Keratinocyte (primary cell): ENCODE measurements at regions not wholly inside any gene's neighbourhood (a gene's known extent, or its start where the extent isn't known, plus 50 kb on each side); places are given as distances from the start of the nearest gene placed in this dataset.

Experiments used
- DNase-seq: peaks from one replicate; pipeline ENCODE4 v3.0.0-alpha.2; 2011; ENCODE audit warnings: low read depth, missing footprints, low spot score
- FAIRE-seq: peaks from 2 replicates; lab custom pipeline; 2011; peaks lifted over from hg19 to GRCh38; lab: Jason Lieb, UNC
- H2AFZ ChIP-seq: 2 replicates; pipeline ENCODE4 v1.6.0; 2012; ENCODE audit warnings: low read length, control low read depth, inconsistent platforms; ENCODE audit not compliant: control insufficient read depth
- H3K27ac ChIP-seq: 2 replicates; pipeline ENCODE4 v1.5.1; 2011; ENCODE audit warnings: low read length; ENCODE audit not compliant: control insufficient read depth, insufficient read depth
- H3K27me3 ChIP-seq: 3 replicates; pipeline ENCODE4 v1.6.0; 2011; ENCODE audit warnings: low read length; ENCODE audit not compliant: control insufficient read depth, insufficient read depth; ENCODE audit errors: extremely low read depth
- H3K36me3 ChIP-seq, 2 experiments: 2 replicates in 1 of 2; 3 replicates in 1 of 2; pipeline ENCODE4 v1.5.1; 2011; ENCODE audit warnings: low read length in 2 of 2, mild to moderate bottlenecking in 1 of 2; ENCODE audit not compliant: control insufficient read depth in 2 of 2, insufficient read depth in 2 of 2; ENCODE audit errors: extremely low read depth in 1 of 2
- H3K4me1 ChIP-seq: 3 replicates; pipeline ENCODE4 v1.5.1; 2011; ENCODE audit warnings: low read length; ENCODE audit not compliant: control insufficient read depth, insufficient read depth; ENCODE audit errors: extremely low read depth
- H3K4me2 ChIP-seq: 3 replicates; pipeline ENCODE4 v1.6.0; 2011; ENCODE audit warnings: low read depth, low read length; ENCODE audit not compliant: control insufficient read depth, insufficient read depth; ENCODE audit errors: extremely low read depth
- H3K4me3 ChIP-seq, 3 experiments: fragments of 200-600 bp in 1 of 3; sonication (generic) in 1 of 3; 2 replicates in 2 of 3; 3 replicates in 1 of 3; pipeline ENCODE4 v1.5.1; 2011 to 2016; ENCODE audit warnings: low read length in 3 of 3, mild to moderate bottlenecking in 3 of 3, control low read depth in 2 of 3, inconsistent platforms in 1 of 3, low read depth in 1 of 3, mixed read lengths in 1 of 3, mixed run types in 1 of 3, moderate library complexity in 1 of 3; ENCODE audit not compliant: control insufficient read depth in 2 of 3, insufficient read depth in 2 of 3; ENCODE audit errors: extremely low read depth in 1 of 3
- H3K79me2 ChIP-seq: 2 replicates; pipeline ENCODE4 v1.6.0; 2012; ENCODE audit warnings: low read length; ENCODE audit not compliant: control insufficient read depth, insufficient read depth
- H3K9ac ChIP-seq: 3 replicates; pipeline ENCODE4 v1.6.0; 2011; ENCODE audit warnings: low read length; ENCODE audit not compliant: control insufficient read depth, insufficient read depth; ENCODE audit errors: extremely low read depth
- H3K9me1 ChIP-seq: 3 replicates; pipeline ENCODE4 v1.6.0; 2011; ENCODE audit warnings: low read length; ENCODE audit not compliant: control insufficient read depth, insufficient read depth; ENCODE audit errors: extremely low read depth
- H3K9me3 ChIP-seq: 2 replicates; pipeline ENCODE4 v1.5.1; 2012; ENCODE audit warnings: low read depth, low read length; ENCODE audit not compliant: control insufficient read depth
- H4K20me1 ChIP-seq: 3 replicates; pipeline ENCODE4 v1.6.0; 2011; ENCODE audit warnings: low read length; ENCODE audit not compliant: control insufficient read depth, insufficient read depth; ENCODE audit errors: extremely low read depth
- CTCF ChIP-seq, 3 experiments: IDR thresholded peaks in 1 of 3; conservative IDR thresholded peaks in 1 of 3; optimal IDR thresholded peaks in 1 of 3; 2 replicates in 2 of 3; 3 replicates in 1 of 3; pipeline versions ENCODE3 to v1.5.1; 2011; ENCODE audit warnings: low read length in 3 of 3, mild to moderate bottlenecking in 3 of 3, moderate library complexity in 2 of 3, control low read depth in 1 of 3, inconsistent platforms in 1 of 3; ENCODE audit not compliant: insufficient read depth in 2 of 3; ENCODE audit errors: extremely low read depth in 1 of 3
- EZH2 ChIP-seq: IDR thresholded peaks from one replicate; pipeline ENCODE4 v1.6.1; 2012; ENCODE audit warnings: inconsistent platforms, mild to moderate bottlenecking, low read length, moderate library complexity
- dilution Hi-C: fragments of 300-500 bp; cut with MboI; formaldehyde crosslinking; loops from one replicate; pipeline ENCODE4 v1.7.0; 2020; ENCODE audit warnings: low sequenced_read_pairs; ENCODE audit not compliant: extremely low pct_ligation_motif_present

DNA sequence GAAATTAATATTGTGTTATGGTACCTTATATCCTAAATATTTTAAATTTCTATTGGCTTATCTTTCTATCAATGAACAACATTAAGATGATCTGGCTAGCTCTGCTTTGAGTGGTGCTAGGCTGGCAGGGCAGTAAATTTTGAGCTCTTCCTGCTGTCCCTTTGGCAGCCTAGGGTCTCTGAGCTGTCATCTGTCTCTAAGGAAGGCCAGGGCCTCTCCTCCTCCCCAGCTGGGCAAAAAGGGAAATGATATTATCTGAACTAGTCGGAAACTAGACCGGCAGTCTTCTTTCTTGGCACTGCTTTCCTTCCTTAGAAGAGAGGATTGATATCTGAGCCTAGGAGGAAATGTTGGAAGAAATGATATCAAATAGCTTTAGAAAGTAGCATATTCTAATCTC is 176.7 kb upstream of the BTBD3 start:
- no peaks in the 10 kb centered on the region for H3K4me1 ChIP-seq
- H3K79me2 ChIP-seq = no peaks in the 10 kb centered on the region
- no peaks in the 10 kb centered on the region for H3K9me1 ChIP-seq
- H4K20me1 ChIP-seq = no peaks in the 10 kb centered on the region
- dilution Hi-C loops = no loop called here
- no peaks in the 10 kb centered on the region for H3K27me3 ChIP-seq
- FAIRE-seq = no peak
- TF ChIP-seq CTCF (optimal IDR thresholded peaks at IDR 0.05 in 1 of 3, IDR thresholded peaks at IDR 0.05 in 1 of 3, conservative IDR thresholded peaks at IDR 0.05 in 1 of 3; ENCODE audit: extremely low read depth in 1 of 3, insufficient read depth in 2 of 3, low read length in 3 of 3) (no peak), EZH2 (no peak)
- no peaks in the 10 kb centered on the region for H3K9me3 ChIP-seq
- no peak overlapping the region for H3K4me3 ChIP-seq
- no peak overlapping the region for H2AFZ ChIP-seq
- H3K9ac ChIP-seq = no peak overlapping the region
- no peak overlapping the region for H3K4me2 ChIP-seq
- H3K36me3 ChIP-seq = no peaks in the 10 kb centered on the region
- no peak overlapping the region for H3K27ac ChIP-seq
- DNase-seq = no peak

GRCh38 chr20:11745145-11745544 is 172.5 kb upstream of the BTBD3 start:
- Histone ChIP-seq H3K4me1 (no peaks in the 10 kb centered on the region), H3K9me1 (no peaks in the 10 kb centered on the region), H3K79me2 (no peaks in the 10 kb centered on the region), H3K9ac (no peak overlapping the region), H3K27ac (no peak overlapping the region), H3K9me3 (no peaks in the 10 kb centered on the region), H2AFZ (no peak overlapping the region), H3K4me3 (no peak overlapping the region), H3K36me3 (no peaks in the 10 kb centered on the region), H4K20me1 (no peaks in the 10 kb centered on the region), H3K4me2 (no peak overlapping the region), H3K27me3 (no peaks in the 10 kb centered on the region)
- no peak for TF ChIP-seq CTCF (optimal IDR thresholded peaks at IDR 0.05 in 1 of 3, IDR thresholded peaks at IDR 0.05 in 1 of 3, conservative IDR thresholded peaks at IDR 0.05 in 1 of 3; ENCODE audit: extremely low read depth in 1 of 3, insufficient read depth in 2 of 3, low read length in 3 of 3)
- no peak for TF ChIP-seq EZH2
- no peak for DNase-seq
- FAIRE-seq = no peak
- dilution Hi-C loops = no loop called here
